ENCODE measurements at regions not wholly inside any gene's neighbourhood (a gene's known extent, or its start where the extent isn't known, plus 50 kb on each side); places are given as distances from the start of the nearest gene placed in this dataset.

- WGBS, 2 donors: 71 to 73% methylated on average over 2 of the region's 2 CpGs
- Histone ChIP-seq H3K9me3 (no peaks in the 10 kb centered on the region), H3K27me3 (no peaks in the 10 kb centered on the region), H3K4me1 (no peaks in the 10 kb centered on the region), H3K4me3 (no peak overlapping the region), H3K27ac (no peak overlapping the region), H3K36me3 (no peaks in the 10 kb centered on the region)
- intact Hi-C loops (cut with DNase I): no loop called here
- no peak for DNase-seq
- TF ChIP-seq CTCF (IDR thresholded peaks at IDR 0.05): no peak
Observed at GRCh38 chr13:110037925-110038573, 251.7 kb upstream of the IRS2 start.

- Histone ChIP-seq H3K4me1 (no peaks in the 10 kb centered on the region), H3K4me3 (no peak overlapping the region), H3K27ac (no peak overlapping the region), H3K27me3 (no peaks in the 10 kb centered on the region), H3K9me3 (no peaks in the 10 kb centered on the region), H3K36me3 (no peaks in the 10 kb centered on the region)
- TF ChIP-seq CTCF (IDR thresholded peaks at IDR 0.05) (no peak), POLR2A (IDR thresholded peaks at IDR 0.05) (no peak)
- intact Hi-C loops (cut with DNase I): no loop called here
- 67 to 89% methylated on average over 3 of the region's 3 CpGs for WGBS, 2 donors
- no peak for DNase-seq
Observed at GRCh38 chr13:110036060-110036459, 249.7 kb upstream of the IRS2 start.

GRCh38 chr13:110034031-110034549 lies 247.7 kb upstream of the IRS2 start:
- Histone ChIP-seq H3K9me3 (no peaks in the 10 kb centered on the region), H3K27me3 (no peaks in the 10 kb centered on the region), H3K4me3 (no peak overlapping the region), H3K27ac (no peak overlapping the region), H3K36me3 (no peaks in the 10 kb centered on the region), H3K4me1 (no peaks in the 10 kb centered on the region)
- intact Hi-C loops (cut with DNase I): no loop called here
- TF ChIP-seq CTCF (IDR thresholded peaks at IDR 0.05) (no peak), POLR2A (IDR thresholded peaks at IDR 0.05) (no peak)
- DNase-seq: no peak
- WGBS, 2 donors: 63 to 66% methylated on average over 4 of the region's 4 CpGs

- Histone ChIP-seq H3K4me3 (no peak overlapping the region), H3K4me1 (no peaks in the 10 kb centered on the region), H3K9me3 (no peaks in the 10 kb centered on the region), H3K27me3 (no peaks in the 10 kb centered on the region), H3K27ac (no peak overlapping the region), H3K36me3 (no peaks in the 10 kb centered on the region)
- no peak for DNase-seq
- TF ChIP-seq CTCF (IDR thresholded peaks at IDR 0.05): no peak
- WGBS, 2 donors: 53 to 62% methylated on average over 4 to 5 of the region's 5 CpGs
- intact Hi-C loops (cut with DNase I): no loop called here
Observed at GRCh38 chr13:110032969-110033368, 246.6 kb upstream of the IRS2 start.

- no peaks in the 10 kb centered on the region for H3K36me3 ChIP-seq
- no peaks in the 10 kb centered on the region for H3K4me1 ChIP-seq
- H3K27ac ChIP-seq: no peak overlapping the region
- WGBS, 2 donors: 63 to 72% methylated on average over 7 of the region's 7 CpGs
- DNase-seq: no peak
- TF ChIP-seq CTCF (IDR thresholded peaks at IDR 0.05) (no peak), POLR2A (IDR thresholded peaks at IDR 0.05) (no peak)
- H3K27me3 ChIP-seq: no peaks in the 10 kb centered on the region
- H3K9me3 ChIP-seq: no peaks in the 10 kb centered on the region
- intact Hi-C loops (cut with DNase I): no loop called here
- no peak overlapping the region for H3K4me3 ChIP-seq
Observed at GRCh38 chr13:110030394-110030928, 244.1 kb upstream of the IRS2 start.

All from esophagus squamous epithelium (tissue), 5 donors.